Spleen (tissue), 7 donors: ENCODE measurements at regions not wholly inside any gene's neighbourhood (a gene's known extent, or its start where the extent isn't known, plus 50 kb on each side); places are given as distances from the start of the nearest gene placed in this dataset.

Source experiments
- CTCF ChIP-seq, 11 experiments: fragments of 200-600 bp in 7 of 11; fragments of 450-650 bp in 4 of 11; sonication (generic) in 4 of 11; IDR thresholded peaks in 8 of 11; conservative IDR thresholded peaks in 3 of 11; 1 replicate in 7 of 11; 2 replicates in 4 of 11; pipeline versions ENCODE4 v1.4.0 to v1.8.0; 2016 to 2021; ENCODE audit warnings: antibody characterized with exemption in 11 of 11, inconsistent platforms in 4 of 11, mild to moderate bottlenecking in 1 of 11
- POLR2A ChIP-seq, 3 donors: fragments of 450-650 bp; IDR thresholded peaks; one replicate each; pipeline ENCODE4 v1.5.1; 2017; ENCODE audit warnings: antibody characterized with exemption in 3 of 3, mild to moderate bottlenecking in 1 of 3
- donor health status: DM: no; HTN: no; CAD: no; lungs with moderate emphysema.
- donor health status: DM: no; HTN: no; CAD: no.
- donor health status: DM: no; HTN: no; CAD: no.

GRCh38 chr2:147002256-147002655, 842.6 kb upstream of the ACVR2A start:
- TF ChIP-seq POLR2A (IDR thresholded peaks at IDR 0.05): no peak
- no peak for TF ChIP-seq CTCF (IDR thresholded peaks at IDR 0.05 in 8 of 11, conservative IDR thresholded peaks at IDR 0.05 in 3 of 11)
